Smooth muscle cell (in vitro differentiated cells): ENCODE measurements at regions not wholly inside any gene's neighbourhood (a gene's known extent, or its start where the extent isn't known, plus 50 kb on each side); places are given as distances from the start of the nearest gene placed in this dataset.
A peak's percentile ranks its signal among the peaks of the same experiment; 100 is the strongest.

ENCODE experiments used
- DNase-seq: peaks from one replicate; lab custom pipeline; 2025; ENCODE audit not compliant: unreplicated experiment; lab: John Stamatoyannopoulos, UW
- H2AFZ ChIP-seq: fragments of 200-600 bp; sonication (generic); 2 replicates; pipeline ENCODE4 v1.6.0; 2016; ENCODE audit warnings: antibody characterized with exemption, low read depth, mild to moderate bottlenecking
- H3F3A ChIP-seq: fragments of 200-600 bp; sonication (generic); 2 replicates; pipeline ENCODE4 v1.6.0; 2017; ENCODE audit warnings: antibody characterized with exemption, low read depth
- H3K27ac ChIP-seq: fragments of 200-600 bp; sonication (generic); 2 replicates; pipeline ENCODE4 v1.5.1; 2016; ENCODE audit warnings: low read depth, mild to moderate bottlenecking
- H3K27me3 ChIP-seq: fragments of 200-600 bp; sonication (generic); 2 replicates; pipeline ENCODE4 v1.6.1; 2016; ENCODE audit warnings: low read depth, mild to moderate bottlenecking
- H3K36me3 ChIP-seq: fragments of 200-600 bp; sonication (generic); 2 replicates; pipeline ENCODE4 v1.5.1; 2016; ENCODE audit warnings: low read depth
- H3K4me1 ChIP-seq: fragments of 200-600 bp; sonication (generic); 2 replicates; pipeline ENCODE4 v1.5.1; 2016; ENCODE audit warnings: low read depth
- H3K4me2 ChIP-seq: fragments of 200-600 bp; sonication (generic); 2 replicates; pipeline ENCODE4 v1.6.0; 2016; ENCODE audit warnings: mild to moderate bottlenecking
- H3K4me3 ChIP-seq: fragments of 200-600 bp; sonication (generic); 2 replicates; pipeline ENCODE4 v1.5.1; 2016; ENCODE audit warnings: mild to moderate bottlenecking
- H3K79me2 ChIP-seq: fragments of 200-600 bp; sonication (generic); 2 replicates; pipeline ENCODE4 v1.6.0; 2016; ENCODE audit warnings: low read depth, mild to moderate bottlenecking
- H3K9ac ChIP-seq: fragments of 200-600 bp; sonication (generic); 2 replicates; pipeline ENCODE4 v1.6.0; 2016; ENCODE audit warnings: low read depth
- H3K9me3 ChIP-seq: fragments of 200-600 bp; sonication (generic); replicated peaks from 2 replicates; pipeline ENCODE4 v1.5.1; 2016; ENCODE audit warnings: low read depth
- H4K20me1 ChIP-seq: fragments of 200-600 bp; sonication (generic); 2 replicates; pipeline ENCODE4 v1.6.0; 2016; ENCODE audit warnings: low read depth
- CTCF ChIP-seq: fragments of 200-600 bp; sonication (generic); IDR thresholded peaks from 2 replicates; pipeline ENCODE4 v1.5.1; 2017; ENCODE audit warnings: borderline replicate concordance, mild to moderate bottlenecking, antibody characterized with exemption; ENCODE audit not compliant: insufficient read depth, poor library complexity, severe bottlenecking
- WGBS: methylation state at CpG from one replicate; pipeline ENCODE4 v1.1.7; 2016; ENCODE audit warnings: low lambda C conversion rate; 5-methylcytosine and 5-hydroxymethylcytosine counted together

- no peaks in the 10 kb centered on the region for H4K20me1 ChIP-seq
- H2AFZ ChIP-seq: no peak overlapping the region
- H3K4me3 ChIP-seq: no peak overlapping the region
- H3K9ac ChIP-seq: no peak overlapping the region
- no peaks in the 10 kb centered on the region for H3K4me1 ChIP-seq
- no peaks in the 10 kb centered on the region for H3K27me3 ChIP-seq
- H3K4me2 ChIP-seq: no peak overlapping the region
- no peaks in the 10 kb centered on the region for H3K36me3 ChIP-seq
- no peaks in the 10 kb centered on the region for H3K9me3 ChIP-seq
- 87% methylated on average over 1 of the region's 1 CpG for WGBS
- H3F3A ChIP-seq: no peaks in the 10 kb centered on the region
- H3K79me2 ChIP-seq: no peaks in the 10 kb centered on the region
- no peak for TF ChIP-seq CTCF
- no peak overlapping the region for H3K27ac ChIP-seq
- no peak for DNase-seq
Measured at GRCh38 chr5:117457656-117458055, 883.0 kb upstream of the SEMA6A start.

DNA sequence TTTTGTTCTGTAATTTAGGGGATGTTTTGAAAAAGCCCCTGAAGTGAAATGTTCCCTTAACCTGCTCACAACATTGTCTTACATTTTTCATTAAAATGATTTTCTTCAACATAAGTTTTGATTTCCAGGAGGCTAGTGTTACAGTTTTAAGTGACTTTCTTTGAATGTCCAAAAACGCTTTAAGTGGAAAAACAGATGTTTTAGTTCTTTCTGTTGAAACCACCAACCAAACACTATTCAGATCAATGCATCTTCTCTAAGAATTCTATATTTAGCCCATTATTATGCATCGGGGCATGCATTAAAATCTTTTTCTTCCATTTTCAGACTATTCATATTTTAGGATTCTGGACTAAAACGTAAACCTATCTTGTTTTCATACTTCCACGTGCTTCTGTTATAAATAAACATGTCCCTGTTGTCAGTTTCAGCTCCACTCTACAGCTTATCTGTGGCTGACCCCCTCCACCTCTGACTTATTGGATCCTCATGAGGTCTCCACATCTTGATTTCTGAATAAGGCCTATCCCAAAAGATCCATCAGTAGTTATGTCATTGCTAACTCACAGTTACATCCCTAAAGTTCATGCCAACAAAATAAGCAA is 882.3 kb upstream of the SEMA6A start:
- WGBS: 66% methylated on average over 4 of the region's 4 CpGs
- no peak overlapping the region for H3K4me3 ChIP-seq
- DNase-seq: no peak
- H3K9me3 ChIP-seq: no peaks in the 10 kb centered on the region
- H2AFZ ChIP-seq: no peak overlapping the region
- H3K79me2 ChIP-seq: no peaks in the 10 kb centered on the region
- no peak overlapping the region for H3K9ac ChIP-seq
- H4K20me1 ChIP-seq: no peaks in the 10 kb centered on the region
- H3K4me1 ChIP-seq: no peaks in the 10 kb centered on the region
- H3K4me2 ChIP-seq: no peak overlapping the region
- TF ChIP-seq CTCF: no peak
- H3K36me3 ChIP-seq: no peaks in the 10 kb centered on the region
- H3K27me3 ChIP-seq: no peaks in the 10 kb centered on the region
- H3K27ac ChIP-seq: no peak overlapping the region
- no peaks in the 10 kb centered on the region for H3F3A ChIP-seq

- H3K27me3 ChIP-seq: no peaks in the 10 kb centered on the region
- peak overlapping the region; percentile 71 for H3K4me2 ChIP-seq
- DNase-seq: no peak
- peak overlapping the region; percentile 83 for H2AFZ ChIP-seq
- H3K9ac ChIP-seq: no peak overlapping the region
- WGBS: 56% methylated on average over 21 of the region's 21 CpGs
- H3K4me1 ChIP-seq: no peaks in the 10 kb centered on the region
- no peaks in the 10 kb centered on the region for H3F3A ChIP-seq
- H4K20me1 ChIP-seq: no peaks in the 10 kb centered on the region
- no peaks in the 10 kb centered on the region for H3K36me3 ChIP-seq
- no peak overlapping the region for H3K27ac ChIP-seq
- H3K79me2 ChIP-seq: no peaks in the 10 kb centered on the region
- H3K4me3 ChIP-seq: peak overlapping the region; percentile 43
- TF ChIP-seq CTCF: no peak
- H3K9me3 ChIP-seq: no peaks in the 10 kb centered on the region
Measured at GRCh38 chr5:117455236-117456233, 880.9 kb upstream of the SEMA6A start.
